Transverse colon (tissue), 4 donors: ENCODE measurements at regions not wholly inside any gene's neighbourhood (a gene's known extent, or its start where the extent isn't known, plus 50 kb on each side); places are given as distances from the start of the nearest gene placed in this dataset.

ENCODE experiments used
- DNase-seq: peaks from one replicate; pipeline ENCODE4 v3.0.0-alpha.2; 2019
- H3K27ac ChIP-seq, 4 donors: fragments of 200-600 bp; sonication (generic); 2 replicates each; pipeline ENCODE4 v1.5.1; 2016 to 2018; ENCODE audit warnings: inconsistent platforms in 4 of 4
- H3K27me3 ChIP-seq: fragments of 200-600 bp; sonication (generic); 2 replicates; pipeline ENCODE4 v1.5.1; 2017; ENCODE audit warnings: inconsistent platforms
- H3K36me3 ChIP-seq, 4 donors: fragments of 200-600 bp; sonication (generic); 2 replicates each; pipeline ENCODE4 v1.5.1; 2017 to 2019; ENCODE audit warnings: inconsistent platforms in 4 of 4
- H3K4me1 ChIP-seq, 4 donors: fragments of 200-600 bp; sonication (generic); 2 replicates each; pipeline ENCODE4 v1.5.1; 2017 to 2020; ENCODE audit warnings: inconsistent platforms in 4 of 4
- H3K4me3 ChIP-seq, 4 donors: fragments of 200-600 bp; sonication (generic); 1 replicate in 1 of 4; 2 replicates in 3 of 4; pipeline versions ENCODE4 v1.5.1 to v1.6.1; 2017 to 2019; ENCODE audit warnings: inconsistent platforms in 4 of 4
- H3K9me3 ChIP-seq, 2 donors: fragments of 200-600 bp; sonication (generic); 2 replicates each; pipeline ENCODE4 v1.5.1; 2017 to 2019; ENCODE audit warnings: inconsistent platforms in 2 of 2
- CTCF ChIP-seq, 5 experiments: fragments of 200-600 bp in 3 of 5; fragments of 450-650 bp in 2 of 5; sonication (generic) in 3 of 5; IDR thresholded peaks; 1 replicate in 2 of 5; 2 replicates in 3 of 5; pipeline ENCODE4 v1.5.1; 2016 to 2017; ENCODE audit warnings: antibody characterized with exemption in 5 of 5, inconsistent platforms in 3 of 5, mild to moderate bottlenecking in 2 of 5, moderate library complexity in 1 of 5
- EP300 ChIP-seq: sonication (generic); formaldehyde crosslinking; IDR thresholded peaks from one replicate; pipeline ENCODE4 v1.6.1; 2017; ENCODE audit warnings: antibody characterized with exemption, low read depth
- POLR2A ChIP-seq: fragments of 450-650 bp; IDR thresholded peaks from one replicate; pipeline ENCODE4 v1.6.1; 2016; ENCODE audit warnings: antibody characterized with exemption, mild to moderate bottlenecking, moderate library complexity
- POLR2AphosphoS5 ChIP-seq, 3 donors: sonication (generic); formaldehyde crosslinking; IDR thresholded peaks; one replicate each; pipeline ENCODE4 v1.6.1; 2016; ENCODE audit warnings: antibody characterized with exemption in 3 of 3
- WGBS, 2 donors: methylation state at CpG; one replicate each; pipeline ENCODE4 v1.1.5; 2018; ENCODE audit warnings: low coverage in 1 of 2; 5-methylcytosine and 5-hydroxymethylcytosine counted together
- in situ Hi-C, 4 donors: fragments of 200-750 bp; cut with MboI; loops; one replicate each; pipeline versions ENCODE4 v1.15.0 to v1.15.1; 2017; ENCODE audit warnings: low sequenced_read_pairs in 3 of 4, low pct_ligation_motif_present in 1 of 4, low pct_unique_long_range_greater_than_20kb in 1 of 4
- intact Hi-C: fragments of 100-400 bp; cut with DNase I; formaldehyde crosslinking; loops from one replicate; pipeline ENCODE4 v1.15.1; 2023; ENCODE audit warnings: low total_unique reads

- H3K9me3 ChIP-seq = peaks cover 1 to 4% of the 10 kb centered on the region in 2 donors
- in situ Hi-C loops = no loop called here
- no peak overlapping the region for H3K27ac ChIP-seq
- H3K4me1 ChIP-seq = peaks cover 0 to under 1% (median 0%) of the 10 kb centered on the region in 4 donors
- no peak overlapping the region for H3K4me3 ChIP-seq
- no peaks in the 10 kb centered on the region for H3K36me3 ChIP-seq
- intact Hi-C loops = no loop called here
- WGBS, 2 donors = 49 to 64% methylated on average over 5 of the region's 5 CpGs
- TF ChIP-seq EP300 = no peak
- TF ChIP-seq CTCF (IDR thresholded peaks at IDR 0.05) = no peak
- no peak for TF ChIP-seq POLR2AphosphoS5 (IDR thresholded peaks at IDR 0.05)
- no peak for TF ChIP-seq POLR2A
- no peak for DNase-seq
- no peaks in the 10 kb centered on the region for H3K27me3 ChIP-seq
Measured at GRCh38 chr13:48600374-48601364, 53.1 kb upstream of the CYSLTR2 start.

- Histone ChIP-seq H3K4me3 (no peak overlapping the region), H3K27me3 (no peaks in the 10 kb centered on the region), H3K36me3 (no peaks in the 10 kb centered on the region), H3K4me1 (no peaks in the 10 kb centered on the region), H3K9me3 (peaks cover 6 to 19% of the 10 kb centered on the region in 2 donors), H3K27ac (no peak overlapping the region)
- no peak for DNase-seq
- TF ChIP-seq POLR2AphosphoS5 (IDR thresholded peaks at IDR 0.05) = no peak
- no peak for TF ChIP-seq EP300
- no peak for TF ChIP-seq POLR2A
- TF ChIP-seq CTCF (IDR thresholded peaks at IDR 0.05) = no peak
- intact Hi-C loops (no loop called here), in situ Hi-C loops (no loop called here)
- WGBS, 2 donors = 68 to 75% methylated on average over 5 to 8 of the region's 8 CpGs
Measured at GRCh38 chr13:48602296-48603016, 51.3 kb upstream of the CYSLTR2 start.

GRCh38 chr13:48603375-48603774 lies 50.4 kb upstream of the CYSLTR2 start:
- 66% methylated on average over 2 of the region's 2 CpGs; no CpG with 5 or more reads in 1 of the 2 donors for WGBS, 2 donors
- intact Hi-C loops = no loop called here
- Histone ChIP-seq H3K4me1 (no peaks in the 10 kb centered on the region), H3K36me3 (no peaks in the 10 kb centered on the region), H3K27me3 (no peaks in the 10 kb centered on the region), H3K9me3 (peaks cover 6 to 20% of the 10 kb centered on the region in 2 donors), H3K27ac (no peak overlapping the region), H3K4me3 (no peak overlapping the region)
- TF ChIP-seq POLR2A (no peak), EP300 (no peak), CTCF (IDR thresholded peaks at IDR 0.05) (no peak), POLR2AphosphoS5 (IDR thresholded peaks at IDR 0.05) (no peak)
- in situ Hi-C loops = no loop called here
- no peak for DNase-seq
